Natural killer cell (primary cell): ENCODE measurements at regions not wholly inside any gene's neighbourhood (a gene's known extent, or its start where the extent isn't known, plus 50 kb on each side); places are given as distances from the start of the nearest gene placed in this dataset.

Source experiments
- ATAC-seq, 3 donors: fragments of 150-1000 bp in 2 of 3; fragments of 200-7000 bp in 1 of 3; cut with Tn5 transposase; 1 replicate in 1 of 3; 2 replicates in 2 of 3; pipeline ENCODE4 v1.10.0; 2021; ENCODE audit warnings: mild to moderate bottlenecking in 2 of 3, moderate library complexity in 2 of 3
- DNase-seq, 2 donors: peaks; one replicate each; pipeline versions ENCODE4 v3.0.0 to v3.0.0-alpha.2; 2013 to 2021; ENCODE audit warnings: mixed read lengths in 1 of 2
- H3K27ac ChIP-seq: one replicate; pipeline ENCODE4 v1.5.1; 2013; ENCODE audit warnings: mild to moderate bottlenecking, low read length
- H3K27me3 ChIP-seq: one replicate; pipeline ENCODE4 v1.6.1; 2013; ENCODE audit warnings: low read length; ENCODE audit not compliant: control insufficient read depth, insufficient read depth
- H3K36me3 ChIP-seq: one replicate; pipeline ENCODE4 v1.6.1; 2013; ENCODE audit warnings: low read length; ENCODE audit not compliant: control insufficient read depth, insufficient read depth
- H3K4me1 ChIP-seq: one replicate; pipeline ENCODE4 v1.6.1; 2013; ENCODE audit warnings: low read length; ENCODE audit not compliant: control insufficient read depth, insufficient read depth
- H3K4me3 ChIP-seq: one replicate; pipeline ENCODE4 v1.5.1; 2013; ENCODE audit warnings: low read length
- H3K9me3 ChIP-seq: one replicate; pipeline ENCODE4 v1.6.1; 2013; ENCODE audit warnings: low read length; ENCODE audit not compliant: control insufficient read depth, insufficient read depth
- H3K27ac Mint-ChIP-seq, 2 donors: one replicate each; pipeline ENCODE4 v1.8.0; 2022; ENCODE audit warnings: mild to moderate bottlenecking in 2 of 2, mixed read lengths in 2 of 2, moderate library complexity in 1 of 2
- H3K27me3 Mint-ChIP-seq, 2 donors: one replicate each; pipeline ENCODE4 v1.8.0; 2022; ENCODE audit warnings: low read depth in 2 of 2, mixed read lengths in 2 of 2
- H3K36me3 Mint-ChIP-seq: one replicate; pipeline ENCODE4 v1.8.0; 2022; ENCODE audit warnings: mixed read lengths
- H3K4me1 Mint-ChIP-seq, 2 donors: one replicate each; pipeline ENCODE4 v1.8.0; 2022; ENCODE audit warnings: mixed read lengths in 2 of 2
- H3K4me3 Mint-ChIP-seq: one replicate; pipeline ENCODE4 v1.8.0; 2022; ENCODE audit warnings: mild to moderate bottlenecking, moderate library complexity, mixed read lengths
- H3K9me3 Mint-ChIP-seq, 2 donors: one replicate each; pipeline ENCODE4 v1.8.0; 2022; ENCODE audit warnings: mixed read lengths in 2 of 2
- WGBS: methylation state at CpG from one replicate; pipeline ENCODE4 v1.1.7; 2013; ENCODE audit warnings: missing lambda C conversion rate; ENCODE audit not compliant: insufficient coverage; 5-methylcytosine and 5-hydroxymethylcytosine counted together
- intact Hi-C: fragments of 100-400 bp; cut with micrococcal nuclease; formaldehyde crosslinking; loops from one replicate; pipeline ENCODE4 v1.14.2; 2022
- TF ChIP-seq, protein P1 (sequence below): fragments of 200-600 bp; IDR thresholded peaks from one replicate; pipeline ENCODE4 v1.8.0; 2022; ENCODE audit warnings: antibody characterized with exemption

DNA sequence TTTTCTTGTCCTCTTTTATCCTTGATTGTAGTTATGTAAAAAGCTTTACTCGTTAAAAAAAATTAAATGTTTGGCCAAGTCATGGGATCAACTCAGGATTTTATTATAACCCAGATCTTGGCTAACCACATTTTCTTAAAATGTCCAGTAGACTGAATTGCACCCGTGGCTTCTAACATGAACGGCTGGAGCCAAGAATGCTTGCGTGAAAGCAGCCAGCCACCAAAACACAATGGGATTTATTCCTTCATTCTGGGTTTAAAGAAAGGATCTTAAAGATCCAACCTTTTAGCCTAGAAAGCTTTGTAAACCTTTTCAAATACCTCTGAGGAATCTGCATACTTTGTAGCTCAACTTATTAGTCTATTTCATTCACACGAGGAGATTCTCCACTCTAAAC lies 404.4 kb downstream of the USP25 start:
- H3K4me3 ChIP-seq = no peak overlapping the region
- H3K36me3 Mint-ChIP-seq = no peaks in the 10 kb centered on the region
- H3K36me3 ChIP-seq = no peaks in the 10 kb centered on the region
- H3K27ac Mint-ChIP-seq = no peak overlapping the region
- peaks cover 19% of the 10 kb centered on the region in 2 donors for H3K9me3 Mint-ChIP-seq
- H3K4me1 ChIP-seq = no peaks in the 10 kb centered on the region
- DNase-seq (no peak), ATAC-seq (no peak)
- intact Hi-C loops = no loop called here
- no peaks in the 10 kb centered on the region for H3K27me3 ChIP-seq
- TF ChIP-seq, protein P1, sequence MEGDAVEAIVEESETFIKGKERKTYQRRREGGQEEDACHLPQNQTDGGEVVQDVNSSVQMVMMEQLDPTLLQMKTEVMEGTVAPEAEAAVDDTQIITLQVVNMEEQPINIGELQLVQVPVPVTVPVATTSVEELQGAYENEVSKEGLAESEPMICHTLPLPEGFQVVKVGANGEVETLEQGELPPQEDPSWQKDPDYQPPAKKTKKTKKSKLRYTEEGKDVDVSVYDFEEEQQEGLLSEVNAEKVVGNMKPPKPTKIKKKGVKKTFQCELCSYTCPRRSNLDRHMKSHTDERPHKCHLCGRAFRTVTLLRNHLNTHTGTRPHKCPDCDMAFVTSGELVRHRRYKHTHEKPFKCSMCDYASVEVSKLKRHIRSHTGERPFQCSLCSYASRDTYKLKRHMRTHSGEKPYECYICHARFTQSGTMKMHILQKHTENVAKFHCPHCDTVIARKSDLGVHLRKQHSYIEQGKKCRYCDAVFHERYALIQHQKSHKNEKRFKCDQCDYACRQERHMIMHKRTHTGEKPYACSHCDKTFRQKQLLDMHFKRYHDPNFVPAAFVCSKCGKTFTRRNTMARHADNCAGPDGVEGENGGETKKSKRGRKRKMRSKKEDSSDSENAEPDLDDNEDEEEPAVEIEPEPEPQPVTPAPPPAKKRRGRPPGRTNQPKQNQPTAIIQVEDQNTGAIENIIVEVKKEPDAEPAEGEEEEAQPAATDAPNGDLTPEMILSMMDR = no peak
- no peaks in the 10 kb centered on the region for H3K4me1 Mint-ChIP-seq
- no peak overlapping the region for H3K4me3 Mint-ChIP-seq
- no peaks in the 10 kb centered on the region for H3K9me3 ChIP-seq
- 85% methylated on average over 4 of the region's 5 CpGs for WGBS
- no peaks in the 10 kb centered on the region for H3K27me3 Mint-ChIP-seq
- H3K27ac ChIP-seq = no peak overlapping the region

DNA sequence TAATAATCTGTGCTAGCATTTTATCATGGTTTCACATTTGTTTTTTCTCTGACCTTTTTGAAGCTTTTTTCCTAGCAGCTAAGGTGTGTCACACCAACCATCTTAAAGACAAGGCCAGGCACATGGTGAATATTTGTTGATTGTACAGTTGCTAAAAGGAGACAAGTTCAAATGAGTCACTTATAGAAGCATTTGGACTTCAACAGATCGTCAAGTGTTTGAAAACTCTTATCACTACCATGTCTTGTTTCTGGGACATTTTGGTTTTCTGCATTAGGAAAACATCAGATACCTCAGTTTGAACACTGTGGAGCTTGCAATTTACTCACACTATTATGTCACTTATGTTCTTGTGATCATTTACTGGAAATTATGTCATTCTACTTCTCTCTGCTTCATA lies 407.3 kb downstream of the USP25 start:
- DNase-seq (no peak), ATAC-seq (no peak)
- intact Hi-C loops = no loop called here
- no peaks in the 10 kb centered on the region for H3K4me1 Mint-ChIP-seq
- no peaks in the 10 kb centered on the region for H3K27me3 Mint-ChIP-seq
- Histone ChIP-seq H3K36me3 (no peaks in the 10 kb centered on the region), H3K4me1 (no peaks in the 10 kb centered on the region), H3K9me3 (no peaks in the 10 kb centered on the region), H3K4me3 (no peak overlapping the region), H3K27ac (no peak overlapping the region), H3K27me3 (no peaks in the 10 kb centered on the region)
- H3K36me3 Mint-ChIP-seq = no peaks in the 10 kb centered on the region
- no peak overlapping the region for H3K27ac Mint-ChIP-seq
- TF ChIP-seq, protein P1 = no peak
- peaks cover 9 to 13% of the 10 kb centered on the region in 2 donors for H3K9me3 Mint-ChIP-seq
- 71% methylated on average over 1 of the region's 1 CpG for WGBS
- H3K4me3 Mint-ChIP-seq = no peak overlapping the region

DNA sequence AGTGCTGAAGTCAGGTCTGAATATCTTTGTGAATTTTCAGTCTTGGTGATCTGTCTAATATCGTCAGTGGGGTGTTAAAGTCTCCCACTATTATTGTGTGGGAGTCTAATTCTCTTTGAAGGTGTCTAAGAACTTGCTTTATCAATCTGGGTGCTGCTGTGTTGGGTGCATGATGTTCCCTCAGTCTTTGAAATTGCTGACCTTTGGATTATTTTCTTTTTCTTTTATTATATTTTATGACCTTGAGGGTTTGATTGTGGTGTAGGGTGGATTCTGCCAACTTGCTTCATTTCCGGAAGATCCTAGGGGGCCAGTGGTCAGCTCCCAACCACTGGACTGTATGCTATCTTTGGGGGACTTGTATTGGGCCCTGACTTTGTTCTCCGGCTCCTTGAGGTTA lies 415.3 kb downstream of the USP25 start:
- H3K36me3 Mint-ChIP-seq = no peaks in the 10 kb centered on the region
- H3K4me3 ChIP-seq = no peak overlapping the region
- ATAC-seq (no peak), DNase-seq (no peak)
- H3K27ac ChIP-seq = no peak overlapping the region
- no peaks in the 10 kb centered on the region for H3K27me3 ChIP-seq
- H3K27me3 Mint-ChIP-seq = no peaks in the 10 kb centered on the region
- H3K9me3 ChIP-seq = no peaks in the 10 kb centered on the region
- intact Hi-C loops = no loop called here
- H3K4me1 Mint-ChIP-seq = no peaks in the 10 kb centered on the region
- no peak overlapping the region for H3K27ac Mint-ChIP-seq
- 97% methylated on average over 3 of the region's 3 CpGs for WGBS
- peaks cover 14 to 17% of the 10 kb centered on the region in 2 donors for H3K9me3 Mint-ChIP-seq
- no peaks in the 10 kb centered on the region for H3K4me1 ChIP-seq
- TF ChIP-seq, protein P1 = no peak
- no peaks in the 10 kb centered on the region for H3K36me3 ChIP-seq
- H3K4me3 Mint-ChIP-seq = no peak overlapping the region

DNA sequence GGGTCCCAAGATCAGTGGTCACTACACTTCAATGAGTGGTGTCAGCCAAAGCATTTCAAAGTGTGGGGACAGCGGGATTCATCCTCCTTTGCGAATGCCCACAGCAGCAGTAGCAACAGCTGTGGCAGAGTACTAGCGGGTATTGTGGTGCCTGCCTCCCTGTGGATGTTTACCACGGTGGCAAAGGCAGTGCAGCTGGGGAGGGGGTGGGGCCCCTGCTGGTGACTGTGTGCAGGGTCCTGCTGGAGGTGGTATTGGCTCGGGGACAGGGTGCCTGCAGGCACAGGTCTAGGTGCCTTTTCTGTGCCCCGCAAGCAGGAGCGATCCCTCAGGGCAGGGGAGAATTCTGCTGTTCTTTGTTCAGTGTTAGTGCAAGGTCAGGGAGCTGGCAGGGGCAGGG lies 415.7 kb downstream of the USP25 start:
- Histone ChIP-seq H3K9me3 (no peaks in the 10 kb centered on the region), H3K27ac (no peak overlapping the region), H3K36me3 (no peaks in the 10 kb centered on the region), H3K4me3 (no peak overlapping the region), H3K4me1 (no peaks in the 10 kb centered on the region), H3K27me3 (no peaks in the 10 kb centered on the region)
- Mint-ChIP-seq H3K4me3 (no peak overlapping the region), H3K9me3 (peaks cover 14 to 17% of the 10 kb centered on the region in 2 donors), H3K36me3 (no peaks in the 10 kb centered on the region), H3K27me3 (no peaks in the 10 kb centered on the region), H3K4me1 (no peaks in the 10 kb centered on the region), H3K27ac (no peak overlapping the region)
- DNase-seq (no peak), ATAC-seq (no peak)
- intact Hi-C loops = no loop called here
- 92% methylated on average over 7 of the region's 7 CpGs for WGBS
- TF ChIP-seq, protein P1 = no peak
